ENCODE measurements at regions not wholly inside any gene's neighbourhood (a gene's known extent, or its start where the extent isn't known, plus 50 kb on each side); places are given as distances from the start of the nearest gene placed in this dataset.

- TF ChIP-seq PATZ1 (tag by site-specific recombination; IDR thresholded peaks at IDR 0.05) = no peak
Measured at GRCh38 chr12:4159851-4160250, 113.7 kb upstream of the CCND2 start (continued).

- H3K4me3 ChIP-seq (ENCODE audit: low read depth, low read length) = no peak overlapping the region
- H3K36me3 ChIP-seq (ENCODE audit: control insufficient read depth in 2 of 2, insufficient read depth in 1 of 2, low read length in 2 of 2) = no peaks in the 10 kb centered on the region
- ChIA-PET POLR2A (no interaction called here), CTCF (interaction anchor here (0.8 kb wide), 1 partner anchor 9 kb away, joined by 3 read pairs; no protein-coding TSS in a partner anchor)
- H3K4me1 ChIP-seq (ENCODE audit: control insufficient read depth, insufficient read depth, low read length) = no peaks in the 10 kb centered on the region
- no peaks in the 10 kb centered on the region for H3K9me3 ChIP-seq (ENCODE audit: control insufficient read depth, insufficient read depth, low read depth, low read length)
- TF ChIP-seq ZNF302 (tag by site-specific recombination; IDR thresholded peaks at IDR 0.05; ENCODE audit: low read depth) (no peak), ZNF791 (tag by site-specific recombination; IDR thresholded peaks at IDR 0.05) (no peak), ZNF530 (tag by site-specific recombination; IDR thresholded peaks at IDR 0.05; ENCODE audit: low read depth) (no peak), ZNF416 (tag by site-specific recombination; IDR thresholded peaks at IDR 0.05) (no peak), ZSCAN5A (tag by site-specific recombination; IDR thresholded peaks at IDR 0.05) (no peak), ZFP37 (tag by site-specific recombination; IDR thresholded peaks at IDR 0.05) (no peak)
- no peak overlapping the region for H3K27ac ChIP-seq (ENCODE audit: extremely low read depth, low read depth, low read length)
Measured at GRCh38 chr12:4158306-4158705, 115.3 kb upstream of the CCND2 start.

- Histone ChIP-seq H3K4me1 (ENCODE audit: control insufficient read depth, insufficient read depth, low read length) (no peaks in the 10 kb centered on the region), H3K27ac (ENCODE audit: extremely low read depth, low read depth, low read length) (no peak overlapping the region), H3K36me3 (ENCODE audit: control insufficient read depth in 2 of 2, insufficient read depth in 1 of 2, low read length in 2 of 2) (no peaks in the 10 kb centered on the region), H3K4me3 (ENCODE audit: low read depth, low read length) (no peak overlapping the region), H3K9me3 (ENCODE audit: control insufficient read depth, insufficient read depth, low read depth, low read length) (no peaks in the 10 kb centered on the region)
- TF ChIP-seq KLF9 (tag by site-specific recombination; IDR thresholded peaks at IDR 0.05; ENCODE audit: low read depth) (no peak), ZSCAN23 (tag by site-specific recombination; IDR thresholded peaks at IDR 0.05) (no peak), ZNF660 (tag by site-specific recombination; IDR thresholded peaks at IDR 0.05) (no peak), ZNF175 (tag by site-specific recombination; IDR thresholded peaks at IDR 0.05) (no peak), ZNF16 (tag by site-specific recombination; IDR thresholded peaks at IDR 0.05; ENCODE audit: low read depth) (no peak), FEZF1 (tag by site-specific recombination; IDR thresholded peaks at IDR 0.05) (no peak), ZNF292 (tag by site-specific recombination; IDR thresholded peaks at IDR 0.05; ENCODE audit: borderline replicate concordance, low read depth) (no peak), ZNF24 (tag by site-specific recombination; IDR thresholded peaks at IDR 0.05) (no peak), KLF7 (tag by site-specific recombination; IDR thresholded peaks at IDR 0.05; ENCODE audit: borderline replicate concordance) (no peak), ZNF571 (tag by site-specific recombination; IDR thresholded peaks at IDR 0.05) (no peak), ZIC2 (tag by site-specific recombination; IDR thresholded peaks at IDR 0.05) (no peak), ZNF518A (tag by site-specific recombination; conservative IDR thresholded peaks at IDR 0.05; ENCODE audit: low read depth) (no peak), ZFP37 (tag by site-specific recombination; IDR thresholded peaks at IDR 0.05) (no peak), ZNF830 (tag by site-specific recombination; IDR thresholded peaks at IDR 0.05; ENCODE audit: low read depth) (no peak), ZNF596 (tag by site-specific recombination; IDR thresholded peaks at IDR 0.05) (no peak), SCRT2 (tag by site-specific recombination; IDR thresholded peaks at IDR 0.05) (no peak)
- CTCF ChIA-PET = interaction anchor here (0.8 to 1.4 kb wide), 2 partner anchors 11 to 50 kb away, joined by 3 read pairs; no protein-coding TSS in a partner anchor
- POLR2A ChIA-PET = no interaction called here
Measured at GRCh38 chr12:4157122-4157521, 116.4 kb upstream of the CCND2 start.
